Activated naive CD4-positive, alpha-beta T cell treated with anti-CD3 and anti-CD28 coated beads, Interleukin-2, amount 50 U/mL, for 24 hours (primary cell): ENCODE measurements at regions not wholly inside any gene's neighbourhood (a gene's known extent, or its start where the extent isn't known, plus 50 kb on each side); places are given as distances from the start of the nearest gene placed in this dataset.

Experiments used
- H3K27ac Mint-ChIP-seq: one replicate; pipeline ENCODE4 v1.8.0; 2021; ENCODE audit warnings: mild to moderate bottlenecking, mixed read lengths
- H3K27me3 Mint-ChIP-seq: one replicate; pipeline ENCODE4 v1.8.0; 2021; ENCODE audit warnings: mixed read lengths
- H3K36me3 Mint-ChIP-seq: one replicate; pipeline ENCODE4 v1.8.0; 2021; ENCODE audit warnings: mixed read lengths
- H3K4me1 Mint-ChIP-seq: one replicate; pipeline ENCODE4 v1.8.0; 2021; ENCODE audit warnings: mixed read lengths
- H3K4me3 Mint-ChIP-seq: one replicate; pipeline ENCODE4 v1.8.0; 2021; ENCODE audit warnings: mild to moderate bottlenecking, mixed read lengths
- H3K9me3 Mint-ChIP-seq: one replicate; pipeline ENCODE4 v1.8.0; 2021; ENCODE audit warnings: mixed read lengths

GRCh38 chr9:28692012-28692411, 1118.7 kb upstream of the C9orf72 start:
- Mint-ChIP-seq H3K27ac (no peak overlapping the region), H3K36me3 (no peaks in the 10 kb centered on the region), H3K27me3 (no peaks in the 10 kb centered on the region), H3K4me3 (no peak overlapping the region), H3K9me3 (no peaks in the 10 kb centered on the region), H3K4me1 (no peaks in the 10 kb centered on the region)

DNA sequence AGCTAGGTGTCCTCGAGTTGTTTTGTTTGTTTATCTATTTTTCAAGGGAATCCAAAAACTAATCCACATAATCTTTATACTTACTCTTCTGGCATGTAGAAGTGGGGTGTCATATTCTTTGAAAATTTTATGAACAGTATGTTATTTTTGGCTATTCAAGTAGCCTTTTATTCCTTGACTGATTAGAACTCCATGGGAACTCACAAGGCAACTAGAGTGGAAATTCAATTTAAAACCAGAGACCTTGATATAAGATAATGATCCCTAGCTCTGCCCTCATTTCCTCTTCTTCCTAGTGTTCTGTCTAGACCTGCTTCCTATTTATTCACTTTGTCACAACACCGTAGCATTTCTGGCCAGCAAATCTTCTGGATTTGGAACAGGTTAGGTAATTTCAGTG, 1123.7 kb upstream of the C9orf72 start:
- Mint-ChIP-seq H3K4me1 (no peaks in the 10 kb centered on the region), H3K27me3 (no peaks in the 10 kb centered on the region), H3K4me3 (no peak overlapping the region)

GRCh38 chr9:28699632-28700031, 1126.4 kb upstream of the C9orf72 start:
- H3K4me3 Mint-ChIP-seq: no peak overlapping the region
- H3K4me1 Mint-ChIP-seq: no peaks in the 10 kb centered on the region
- no peaks in the 10 kb centered on the region for H3K27me3 Mint-ChIP-seq
- H3K36me3 Mint-ChIP-seq: no peaks in the 10 kb centered on the region
- no peak overlapping the region for H3K27ac Mint-ChIP-seq
- peaks cover 24% of the 10 kb centered on the region for H3K9me3 Mint-ChIP-seq

More for the DNA sequence above, 1123.7 kb upstream of the C9orf72 start:
- no peaks in the 10 kb centered on the region for H3K36me3 Mint-ChIP-seq
- peaks cover 6% of the 10 kb centered on the region for H3K9me3 Mint-ChIP-seq
- no peak overlapping the region for H3K27ac Mint-ChIP-seq

GRCh38 chr9:28707616-28708015, 1134.3 kb upstream of the C9orf72 start:
- H3K9me3 Mint-ChIP-seq: peaks cover 16% of the 10 kb centered on the region
- H3K4me1 Mint-ChIP-seq: no peaks in the 10 kb centered on the region
- H3K36me3 Mint-ChIP-seq: no peaks in the 10 kb centered on the region
- H3K27ac Mint-ChIP-seq: no peak overlapping the region
- no peak overlapping the region for H3K4me3 Mint-ChIP-seq
- no peaks in the 10 kb centered on the region for H3K27me3 Mint-ChIP-seq

DNA sequence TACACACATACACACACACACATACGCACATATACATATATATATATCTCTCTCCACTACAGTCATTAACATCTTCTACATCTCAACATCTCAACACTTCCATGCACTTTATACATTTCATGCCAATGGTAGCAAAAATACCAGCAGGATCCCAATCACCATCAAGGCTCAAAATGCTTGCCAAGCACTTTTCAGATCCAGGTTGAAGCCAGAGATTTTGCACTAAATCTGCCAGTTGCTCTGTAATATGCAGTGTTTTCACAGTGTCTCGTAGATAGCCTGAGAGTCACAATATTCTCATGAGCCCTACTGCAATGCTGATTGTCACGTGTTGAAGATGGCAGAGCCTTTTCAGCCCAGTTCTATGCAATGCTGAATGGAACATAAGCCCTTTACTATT, 1140.9 kb upstream of the C9orf72 start:
- H3K36me3 Mint-ChIP-seq: no peaks in the 10 kb centered on the region
- no peak overlapping the region for H3K27ac Mint-ChIP-seq
- no peak overlapping the region for H3K4me3 Mint-ChIP-seq
- no peaks in the 10 kb centered on the region for H3K4me1 Mint-ChIP-seq
- H3K27me3 Mint-ChIP-seq: no peaks in the 10 kb centered on the region
- no peaks in the 10 kb centered on the region for H3K9me3 Mint-ChIP-seq

GRCh38 chr9:28718226-28718625, 1144.9 kb upstream of the C9orf72 start:
- no peaks in the 10 kb centered on the region for H3K9me3 Mint-ChIP-seq
- H3K27me3 Mint-ChIP-seq: no peaks in the 10 kb centered on the region
- H3K4me1 Mint-ChIP-seq: no peaks in the 10 kb centered on the region
- H3K36me3 Mint-ChIP-seq: no peaks in the 10 kb centered on the region
- no peak overlapping the region for H3K27ac Mint-ChIP-seq
- H3K4me3 Mint-ChIP-seq: no peak overlapping the region

- no peak overlapping the region for H3K27ac Mint-ChIP-seq
- H3K27me3 Mint-ChIP-seq: no peaks in the 10 kb centered on the region
Measured at GRCh38 chr9:28720746-28721145, 1147.5 kb upstream of the C9orf72 start.

GRCh38 chr9:28730111-28730510, 1156.8 kb upstream of the C9orf72 start:
- no peaks in the 10 kb centered on the region for H3K36me3 Mint-ChIP-seq
- peaks cover 6% of the 10 kb centered on the region for H3K9me3 Mint-ChIP-seq
- no peak overlapping the region for H3K4me3 Mint-ChIP-seq
- H3K27me3 Mint-ChIP-seq: no peaks in the 10 kb centered on the region
- H3K27ac Mint-ChIP-seq: no peak overlapping the region
- no peaks in the 10 kb centered on the region for H3K4me1 Mint-ChIP-seq

More at GRCh38 chr9:28720746-28721145, 1147.5 kb upstream of the C9orf72 start:
- Mint-ChIP-seq H3K4me3 (no peak overlapping the region), H3K9me3 (no peaks in the 10 kb centered on the region), H3K4me1 (no peaks in the 10 kb centered on the region), H3K36me3 (no peaks in the 10 kb centered on the region)

DNA sequence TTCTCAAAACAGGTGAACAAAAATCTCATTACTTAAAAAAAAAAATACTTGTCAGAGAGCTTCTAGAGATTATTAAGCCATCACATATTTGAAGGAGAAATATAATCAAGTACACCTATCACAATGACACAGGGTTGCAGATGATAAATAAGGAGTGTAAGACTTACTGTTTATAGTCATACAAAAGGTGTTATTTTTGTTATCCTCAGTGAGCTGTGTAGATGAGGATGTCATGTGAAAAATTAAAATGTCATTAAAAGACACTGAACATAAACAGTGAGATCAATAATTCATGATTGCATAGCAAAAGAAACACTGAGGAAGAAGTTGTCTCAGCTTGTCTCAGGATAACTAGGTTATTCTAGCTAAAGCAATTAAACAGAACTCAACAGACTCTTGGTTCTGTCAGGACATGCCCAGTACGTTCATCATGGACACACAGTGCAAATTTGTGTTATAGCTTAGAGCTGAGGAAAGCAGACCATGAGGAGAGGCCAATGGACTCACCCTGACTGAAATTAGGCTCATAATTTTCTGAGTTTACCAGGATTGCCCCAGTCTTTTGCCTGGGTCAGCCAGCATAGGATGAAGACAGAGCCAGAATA, 1162.6 kb upstream of the C9orf72 start:
- Mint-ChIP-seq H3K27me3 (no peaks in the 10 kb centered on the region), H3K36me3 (no peaks in the 10 kb centered on the region), H3K9me3 (no peaks in the 10 kb centered on the region), H3K4me1 (no peaks in the 10 kb centered on the region), H3K4me3 (no peak overlapping the region), H3K27ac (no peak overlapping the region)

DNA sequence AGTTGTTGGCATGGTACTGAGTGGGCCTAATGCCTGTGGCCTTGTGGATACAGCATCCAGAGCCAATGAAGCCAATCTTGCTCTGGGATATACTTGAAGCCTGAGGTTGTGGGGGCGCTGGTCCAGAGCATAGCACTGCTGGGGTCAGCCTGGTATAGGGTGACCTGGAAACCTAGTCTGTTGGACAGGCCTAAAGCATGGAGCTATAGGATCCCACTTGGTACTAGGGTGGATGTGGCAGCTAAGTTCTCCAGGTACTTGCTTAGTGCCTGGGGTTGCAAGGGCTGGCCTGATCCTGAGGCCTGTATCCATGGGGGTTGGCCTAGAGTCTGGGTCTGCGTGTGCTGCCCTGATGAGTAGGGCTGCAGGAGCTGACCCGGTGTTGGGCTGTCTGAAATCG, 1168.2 kb upstream of the C9orf72 start:
- H3K27ac Mint-ChIP-seq: no peak overlapping the region
- H3K4me1 Mint-ChIP-seq: no peaks in the 10 kb centered on the region
- H3K27me3 Mint-ChIP-seq: no peaks in the 10 kb centered on the region
- peaks cover 14% of the 10 kb centered on the region for H3K9me3 Mint-ChIP-seq
- no peak overlapping the region for H3K4me3 Mint-ChIP-seq
- H3K36me3 Mint-ChIP-seq: no peaks in the 10 kb centered on the region

GRCh38 chr9:28747351-28747985, 1174.2 kb upstream of the C9orf72 start:
- Mint-ChIP-seq H3K4me1 (no peaks in the 10 kb centered on the region), H3K4me3 (no peak overlapping the region), H3K36me3 (no peaks in the 10 kb centered on the region), H3K27ac (no peak overlapping the region), H3K27me3 (no peaks in the 10 kb centered on the region), H3K9me3 (peaks cover 10% of the 10 kb centered on the region)

DNA sequence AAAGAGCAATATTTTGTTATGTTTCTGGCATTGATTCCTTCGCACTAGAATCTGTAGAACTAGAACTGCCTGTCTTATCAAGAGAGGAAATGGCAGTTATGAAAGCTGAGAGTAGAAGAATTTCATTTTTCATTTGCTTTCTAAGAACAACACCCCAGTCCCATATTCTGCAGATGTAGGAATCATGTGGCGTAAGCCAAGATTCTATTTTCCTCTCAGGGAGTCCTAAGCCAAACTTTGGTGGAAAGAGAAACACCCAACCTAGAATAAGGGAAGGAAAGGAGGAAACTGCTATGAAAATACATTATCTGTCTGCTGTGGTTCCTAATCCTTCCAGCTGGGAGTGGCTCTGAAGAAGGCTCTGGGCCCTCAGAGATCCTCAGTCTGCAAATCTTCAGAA, 1176.9 kb upstream of the C9orf72 start:
- no peaks in the 10 kb centered on the region for H3K36me3 Mint-ChIP-seq
- H3K9me3 Mint-ChIP-seq: no peaks in the 10 kb centered on the region
- H3K4me1 Mint-ChIP-seq: no peaks in the 10 kb centered on the region
- H3K4me3 Mint-ChIP-seq: no peak overlapping the region
- H3K27ac Mint-ChIP-seq: no peak overlapping the region
- H3K27me3 Mint-ChIP-seq: no peaks in the 10 kb centered on the region

DNA sequence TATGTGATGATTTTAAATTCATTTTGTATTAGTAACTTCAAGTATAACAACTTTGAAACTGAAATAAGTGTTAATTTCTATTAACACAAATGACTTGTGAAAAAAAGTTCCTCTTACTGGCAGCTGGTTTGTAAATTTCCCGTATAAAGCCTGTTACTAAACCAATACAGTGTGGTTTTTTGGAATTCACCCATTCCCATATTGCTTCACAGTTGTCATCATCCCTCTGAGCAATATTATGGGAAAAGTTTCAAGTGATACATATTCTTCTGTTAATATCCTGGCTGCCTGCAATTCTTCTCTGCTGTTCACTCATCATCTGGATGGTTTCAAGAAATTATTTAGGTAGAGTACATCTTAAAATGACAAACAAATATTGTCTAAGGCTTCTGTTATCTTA, 1185.1 kb upstream of the C9orf72 start:
- H3K4me1 Mint-ChIP-seq: no peaks in the 10 kb centered on the region
- no peaks in the 10 kb centered on the region for H3K36me3 Mint-ChIP-seq
- H3K4me3 Mint-ChIP-seq: no peak overlapping the region
- H3K9me3 Mint-ChIP-seq: peaks cover 4% of the 10 kb centered on the region
- no peaks in the 10 kb centered on the region for H3K27me3 Mint-ChIP-seq
- no peak overlapping the region for H3K27ac Mint-ChIP-seq

- Mint-ChIP-seq H3K9me3 (peaks cover 11% of the 10 kb centered on the region), H3K27ac (no peak overlapping the region), H3K36me3 (no peaks in the 10 kb centered on the region), H3K4me3 (no peak overlapping the region), H3K4me1 (no peaks in the 10 kb centered on the region), H3K27me3 (no peaks in the 10 kb centered on the region)
Measured at GRCh38 chr9:28758971-28759370, 1185.7 kb upstream of the C9orf72 start.

DNA sequence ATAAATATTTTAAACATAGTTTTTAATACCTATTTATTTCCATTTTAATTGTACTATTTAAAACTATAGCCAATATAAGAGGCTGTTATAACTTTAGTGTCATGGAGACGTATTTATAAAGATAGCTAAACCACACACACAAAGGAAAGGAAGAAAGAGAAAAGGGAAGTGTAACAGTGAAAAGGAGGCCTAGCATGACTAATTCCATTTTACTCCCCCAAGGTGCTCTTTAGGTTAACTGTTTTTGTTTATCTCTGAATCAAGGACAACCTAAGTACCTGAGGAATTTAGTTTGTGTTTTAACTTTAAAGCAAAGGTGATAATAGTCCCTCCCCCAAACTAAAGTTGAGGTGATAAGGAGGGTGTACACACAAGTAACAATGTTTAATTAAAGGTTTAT, 1188.9 kb upstream of the C9orf72 start:
- Mint-ChIP-seq H3K27me3 (no peaks in the 10 kb centered on the region), H3K4me3 (no peak overlapping the region), H3K4me1 (no peaks in the 10 kb centered on the region), H3K9me3 (peaks cover 11% of the 10 kb centered on the region), H3K27ac (no peak overlapping the region), H3K36me3 (no peaks in the 10 kb centered on the region)

GRCh38 chr9:28764532-28764931, 1191.3 kb upstream of the C9orf72 start:
- no peaks in the 10 kb centered on the region for H3K4me1 Mint-ChIP-seq
- H3K27me3 Mint-ChIP-seq: no peaks in the 10 kb centered on the region
- no peaks in the 10 kb centered on the region for H3K36me3 Mint-ChIP-seq
- no peak overlapping the region for H3K27ac Mint-ChIP-seq
- H3K9me3 Mint-ChIP-seq: peaks cover 11% of the 10 kb centered on the region
- no peak overlapping the region for H3K4me3 Mint-ChIP-seq

- Mint-ChIP-seq H3K27ac (no peak overlapping the region), H3K9me3 (no peaks in the 10 kb centered on the region), H3K4me3 (no peak overlapping the region), H3K4me1 (no peaks in the 10 kb centered on the region), H3K27me3 (no peaks in the 10 kb centered on the region), H3K36me3 (no peaks in the 10 kb centered on the region)
Measured at GRCh38 chr9:28770226-28770625, 1196.9 kb upstream of the C9orf72 start.
